ENCODE measurements at regions not wholly inside any gene's neighbourhood (a gene's known extent, or its start where the extent isn't known, plus 50 kb on each side); places are given as distances from the start of the nearest gene placed in this dataset.

DNA sequence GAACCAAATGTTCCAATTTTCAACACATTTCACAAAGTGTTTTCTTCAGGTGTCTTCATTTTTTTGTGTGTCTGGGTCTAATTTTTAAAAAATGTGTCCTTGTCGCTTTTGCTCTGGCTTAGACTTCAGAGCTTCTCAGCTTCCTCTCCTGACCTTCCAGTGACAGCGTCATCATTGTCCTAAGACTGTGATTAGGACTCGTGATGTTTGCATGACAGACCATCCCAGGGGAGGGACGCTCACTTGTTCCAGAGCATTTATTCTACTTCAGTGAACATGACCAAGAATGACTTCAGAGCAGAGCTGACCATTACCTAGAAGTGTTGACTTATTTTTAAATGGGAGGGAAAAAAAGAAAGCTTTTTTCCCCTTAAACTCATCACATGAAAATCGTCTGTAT, 591.9 kb downstream of the IRS1 start:
- no peak for DNase-seq (ENCODE audit: low spot score)

DNA sequence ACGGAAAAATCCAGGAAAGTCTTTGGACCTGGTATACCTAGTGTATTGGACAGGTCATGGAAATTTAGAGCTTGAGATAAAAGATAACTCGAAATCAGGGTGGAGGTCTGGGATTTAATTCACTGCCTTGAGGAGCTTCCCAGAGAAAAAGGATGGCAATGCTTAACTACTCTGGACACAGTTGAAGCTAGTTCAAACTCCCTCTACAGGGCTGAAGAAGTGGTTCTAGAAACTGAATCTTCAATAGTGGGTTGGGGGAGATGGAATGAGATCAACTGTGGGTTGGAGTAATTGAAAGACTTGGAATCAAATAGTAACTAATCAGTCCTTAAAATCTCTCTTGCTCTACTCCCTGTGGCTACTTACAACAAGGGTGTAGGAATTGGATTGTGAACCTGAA, 600.1 kb downstream of the IRS1 start:
- DNase-seq (ENCODE audit: low spot score), result no peak

DNA sequence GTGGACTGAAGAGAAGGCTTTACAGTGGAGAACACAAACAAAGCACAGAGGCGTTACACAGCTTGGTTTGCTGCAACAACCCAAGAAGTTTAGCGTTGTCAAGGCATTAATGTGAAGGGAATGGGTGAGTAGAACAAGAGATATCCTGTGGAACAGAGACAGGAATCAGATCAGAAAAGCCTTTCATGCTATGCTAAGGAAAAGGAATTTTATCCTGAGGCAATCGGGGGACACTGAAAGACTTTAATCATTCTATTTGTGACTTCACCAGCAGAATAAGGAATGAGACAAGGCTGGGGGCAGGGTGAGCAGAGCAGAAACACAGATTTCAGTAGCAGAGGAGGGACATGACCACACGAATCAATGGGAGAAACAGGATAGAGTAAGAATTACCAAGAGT, 600.7 kb downstream of the IRS1 start:
- no peak for DNase-seq (ENCODE audit: low spot score)

DNA sequence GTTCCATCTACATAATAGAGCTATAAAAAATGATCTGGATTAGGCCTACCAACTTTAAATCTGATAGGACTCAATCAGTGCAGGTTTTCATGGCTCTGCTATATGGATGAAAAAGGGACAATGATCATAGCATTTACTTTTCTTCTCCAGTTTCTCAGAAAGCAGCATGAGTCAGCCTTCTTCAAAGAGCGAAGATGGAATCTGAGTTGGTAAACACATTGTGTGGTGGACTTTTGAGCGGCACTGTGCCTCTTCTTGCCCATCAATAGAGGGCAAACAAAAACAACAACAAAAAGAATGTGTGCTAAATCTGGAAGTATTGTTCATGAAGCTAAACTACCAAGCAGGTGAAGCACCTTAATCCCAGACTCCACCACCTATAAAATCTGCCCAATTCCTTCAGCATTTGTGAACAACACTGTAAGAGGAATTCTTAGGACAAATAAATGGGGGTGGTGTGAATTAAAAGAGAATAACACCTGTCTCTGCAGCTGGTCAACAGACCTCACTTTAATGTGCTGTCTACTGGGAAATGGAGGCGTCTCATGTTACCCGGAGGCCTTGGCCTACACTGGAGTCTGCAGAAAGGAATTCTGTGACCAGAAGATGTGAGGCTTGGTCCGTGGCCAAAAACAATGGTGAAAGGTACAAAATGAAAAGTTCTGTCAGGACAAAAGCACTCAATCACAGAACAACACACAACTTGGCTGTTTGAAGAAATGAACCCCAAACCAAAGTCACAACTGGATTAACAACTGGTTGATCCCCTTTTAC, 609.0 kb downstream of the IRS1 start:
- DNase-seq (ENCODE audit: low spot score), result no peak

DNA sequence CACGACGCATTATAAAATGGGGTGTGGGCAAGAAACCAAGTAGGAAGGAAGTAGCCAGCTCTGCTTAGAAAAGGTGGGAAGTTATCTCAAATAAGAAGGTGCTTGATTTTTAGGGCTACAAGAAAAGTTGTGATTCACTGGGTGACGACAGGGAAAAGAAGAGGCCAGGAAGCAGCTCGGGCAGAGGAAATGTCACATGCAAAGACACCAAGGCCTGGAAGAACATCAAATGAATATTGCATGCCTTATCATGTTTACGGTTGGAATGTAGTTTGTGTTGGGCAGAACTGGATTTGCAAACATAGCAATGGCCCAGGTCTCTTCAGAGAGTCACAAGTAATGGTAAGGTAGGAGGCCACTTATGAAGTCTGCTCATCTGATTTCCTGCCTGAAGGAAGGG, 610.6 kb downstream of the IRS1 start:
- DNase-seq (ENCODE audit: low spot score), result no peak

DNA sequence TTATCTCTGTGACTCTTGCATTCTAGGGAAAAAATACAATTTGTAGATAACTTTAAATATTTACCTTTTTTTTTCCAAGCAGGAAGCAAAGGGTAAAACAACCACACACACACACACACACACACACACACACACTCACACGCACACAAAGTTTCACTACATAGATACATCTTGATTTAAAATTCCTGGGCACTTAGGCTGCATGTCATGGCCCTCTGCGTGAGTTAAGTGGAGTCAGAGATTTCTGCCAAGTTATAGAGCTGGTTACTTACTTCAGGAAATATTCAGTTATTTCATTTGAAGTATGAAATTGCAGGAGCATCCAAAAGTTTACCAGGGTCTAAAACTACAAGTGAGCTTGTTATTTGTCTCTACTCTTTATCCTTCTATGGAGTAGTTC, 612.0 kb downstream of the IRS1 start:
- no peak for DNase-seq (ENCODE audit: low spot score)

DNA sequence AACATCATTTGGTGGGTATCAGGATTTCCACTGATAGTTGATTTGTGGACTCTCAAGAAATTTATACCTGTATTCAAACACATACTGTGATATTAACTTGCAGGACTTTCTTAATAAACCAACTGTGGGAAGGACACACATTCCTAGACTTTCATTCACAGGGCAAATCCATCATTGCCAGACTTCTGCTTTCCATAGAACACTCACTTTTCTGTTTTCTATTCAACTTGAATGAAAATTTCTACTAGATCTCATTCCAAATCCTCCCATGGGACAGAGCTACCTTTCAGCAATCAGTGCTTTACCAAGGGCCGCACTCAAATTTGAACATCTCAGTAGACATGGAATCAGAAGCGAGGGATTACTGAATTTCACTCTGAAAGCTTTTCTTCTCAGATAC, 612.5 kb downstream of the IRS1 start:
- no peak for DNase-seq (ENCODE audit: low spot score)

DNA sequence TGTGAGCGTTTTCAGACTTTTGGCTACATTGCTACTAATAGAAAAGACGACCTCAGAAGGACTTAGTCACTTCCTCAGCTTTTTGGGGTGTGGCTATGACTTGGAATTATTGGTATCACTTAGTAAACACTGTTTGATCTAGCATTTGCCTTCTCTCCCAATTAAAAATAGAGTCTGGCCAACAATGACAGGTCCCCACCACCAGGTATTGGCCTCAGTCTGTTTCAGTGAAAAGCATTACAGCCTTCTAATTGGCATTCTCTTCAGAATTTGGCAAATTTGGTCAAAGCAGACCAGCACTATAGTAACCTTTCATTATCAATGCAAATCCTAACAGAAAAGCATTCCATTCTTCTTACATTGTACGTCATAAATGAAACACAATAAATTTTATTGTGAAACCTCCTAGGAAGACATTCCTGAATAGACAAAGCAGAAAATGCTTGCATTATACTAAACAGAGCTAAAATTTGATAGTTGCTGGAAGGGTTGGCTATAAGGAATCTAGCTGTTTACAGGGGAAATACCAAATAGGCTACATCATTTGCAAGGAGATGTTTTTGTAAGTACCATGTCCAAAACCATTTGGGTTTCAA, 613.9 kb downstream of the IRS1 start:
- no peak for DNase-seq (ENCODE audit: low spot score)

DNA sequence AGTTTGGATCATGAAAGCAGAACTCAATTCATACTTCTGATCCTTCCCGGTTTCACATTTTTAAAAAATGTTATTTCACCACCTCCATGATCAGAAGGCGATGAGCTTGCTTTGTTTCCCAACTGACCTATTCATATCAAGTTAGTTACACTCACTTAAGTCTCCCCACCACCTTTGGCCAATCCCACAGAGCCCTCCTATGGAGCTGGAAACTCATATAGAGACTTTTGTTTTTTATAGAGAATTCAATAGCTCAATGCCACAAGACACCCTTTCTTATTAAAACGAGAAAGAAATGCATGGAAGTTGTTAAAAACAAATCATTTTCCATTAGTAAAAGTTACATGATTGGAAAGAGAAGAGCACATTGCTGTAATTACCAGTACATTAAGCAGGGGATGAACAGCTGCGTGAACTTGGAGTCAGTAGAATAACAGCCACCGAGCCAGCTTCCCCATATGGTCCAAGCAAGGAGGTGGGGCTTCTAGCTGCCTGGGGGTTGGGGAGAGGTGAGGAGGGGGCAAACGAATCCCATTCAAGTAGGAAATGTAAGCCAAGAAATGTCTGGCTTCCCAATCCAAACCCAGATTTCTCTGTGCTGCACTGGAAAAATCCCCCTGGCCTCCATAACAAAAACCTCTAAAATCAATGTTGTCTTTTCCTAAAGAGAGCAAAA, 614.5 kb downstream of the IRS1 start:
- DNase-seq (ENCODE audit: low spot score), result no peak

DNA sequence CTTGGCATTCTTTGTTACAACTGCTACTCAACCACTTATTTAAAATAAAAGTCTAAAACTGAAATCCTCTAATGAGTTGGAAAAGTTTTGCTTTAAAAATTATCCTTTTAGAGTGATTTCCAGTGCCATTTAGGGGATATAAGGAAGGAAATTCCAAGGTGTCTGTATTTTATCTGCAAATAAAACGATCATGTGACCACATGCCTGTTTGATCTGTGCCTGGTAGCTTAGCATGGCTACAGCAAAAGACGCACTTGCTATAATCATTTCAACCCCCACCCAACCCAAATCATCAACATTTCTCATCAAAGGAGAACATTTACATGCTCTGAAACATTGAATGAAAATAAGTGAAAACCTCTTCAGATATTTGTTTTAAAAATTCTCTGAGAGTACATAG, 615.1 kb downstream of the IRS1 start:
- no peak for DNase-seq (ENCODE audit: low spot score)

DNA sequence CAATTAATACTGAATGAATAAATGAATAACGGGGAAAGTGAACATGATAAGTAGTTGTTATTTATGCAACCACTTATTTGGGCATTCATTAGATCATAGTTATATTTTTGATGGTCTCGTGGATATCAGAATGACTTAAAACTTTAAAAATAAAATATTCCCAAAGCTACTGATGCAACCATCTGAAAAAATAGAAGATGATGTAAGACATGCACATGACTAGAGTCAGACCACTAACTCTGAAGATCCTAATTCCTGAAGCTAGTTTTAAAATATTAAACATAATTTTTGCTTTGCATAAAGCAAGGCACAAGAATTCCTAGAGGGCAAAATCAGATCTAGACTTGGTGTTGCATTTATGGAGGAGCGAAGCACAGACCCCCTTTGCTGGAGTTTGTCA, 616.1 kb downstream of the IRS1 start:
- no peak for DNase-seq (ENCODE audit: low spot score)

DNA sequence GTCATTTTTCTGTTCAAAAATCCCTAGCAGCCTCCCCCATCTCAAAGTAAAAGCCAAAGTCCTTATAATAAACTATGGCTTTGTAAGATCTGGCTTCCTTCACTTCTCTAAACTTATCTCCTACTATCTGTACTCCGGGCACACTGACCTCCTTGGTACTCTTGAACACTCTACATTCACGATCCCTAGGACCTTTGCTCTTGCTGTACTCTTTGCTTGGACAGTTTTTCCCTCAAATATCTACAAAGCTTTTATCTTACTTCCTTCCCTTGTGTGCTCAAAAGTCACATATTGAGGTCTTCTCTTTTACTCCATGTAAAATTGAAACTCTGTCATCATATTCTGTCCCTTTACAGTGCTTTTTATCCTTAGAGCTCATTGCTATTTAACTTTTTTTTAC, 616.6 kb downstream of the IRS1 start:
- DNase-seq (ENCODE audit: low spot score), result no peak

DNA sequence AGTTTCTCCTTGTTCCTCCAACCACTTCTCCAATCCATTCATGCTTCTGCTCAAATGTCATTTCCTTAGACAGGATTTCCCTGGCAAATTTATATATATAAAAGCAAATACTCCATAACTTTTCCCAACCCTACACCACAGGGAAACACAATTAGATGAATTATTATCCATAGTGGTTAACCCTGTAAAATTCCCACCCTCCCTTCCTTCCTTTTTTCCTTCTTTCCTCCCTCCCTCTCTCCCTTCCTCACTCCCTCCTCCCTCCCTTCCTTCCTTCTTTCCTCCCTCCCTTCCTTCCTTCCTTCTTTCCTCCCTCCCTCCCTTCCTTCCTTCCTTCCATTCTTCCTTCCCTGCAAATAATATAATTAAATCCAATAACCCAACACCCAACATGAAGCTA, 617.7 kb downstream of the IRS1 start:
- DNase-seq (ENCODE audit: low spot score), result no peak

DNA sequence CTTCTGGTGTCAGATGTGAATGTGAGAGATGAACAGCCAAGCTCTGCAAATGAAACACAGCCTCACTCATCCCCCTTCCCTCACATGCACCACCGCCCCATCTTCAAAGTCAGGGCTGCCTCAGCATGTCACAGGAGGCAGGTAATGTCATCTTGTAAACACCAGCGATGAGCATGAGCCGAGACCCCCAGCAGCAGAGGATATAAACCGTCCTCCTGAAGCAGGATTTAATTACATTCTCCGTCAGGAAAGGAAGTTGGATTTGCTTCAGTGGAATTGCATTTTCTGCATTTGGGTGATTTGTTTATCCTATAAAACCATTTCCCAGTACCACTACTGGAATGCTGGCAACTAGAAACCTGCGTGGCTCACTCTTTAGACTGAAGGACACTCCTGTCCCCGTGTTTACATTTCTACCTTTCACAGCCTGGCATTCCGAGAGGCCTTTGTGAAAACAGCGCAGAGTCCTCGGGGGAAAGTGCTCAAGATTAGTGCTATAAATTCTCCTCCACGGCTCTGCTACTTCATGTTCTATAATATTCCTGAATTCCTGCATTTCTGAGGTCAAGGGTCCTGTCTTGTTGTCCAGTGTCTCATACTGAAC, 619.2 kb downstream of the IRS1 start:
- no peak for DNase-seq (ENCODE audit: low spot score)

DNA sequence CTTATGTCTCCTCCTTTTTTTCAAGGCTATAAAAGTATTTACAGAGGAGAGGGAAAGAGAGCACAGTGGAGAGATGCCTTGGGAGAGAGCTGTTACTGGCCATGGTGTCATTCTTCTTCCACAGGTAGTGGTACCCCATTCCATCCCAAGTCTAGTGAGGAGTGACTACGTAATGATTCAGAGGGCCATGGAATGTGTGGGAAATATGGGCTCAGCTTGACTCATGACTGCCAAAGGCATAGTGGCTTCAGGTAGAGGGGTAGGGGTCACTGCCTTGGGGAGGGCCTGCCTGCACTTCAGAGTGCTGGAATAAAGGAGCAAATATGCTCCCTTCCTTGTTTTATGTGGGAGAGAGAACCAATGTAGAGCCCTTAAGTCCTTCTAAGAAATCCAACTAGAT, 620.6 kb downstream of the IRS1 start:
- no peak for DNase-seq (ENCODE audit: low spot score)

DNA sequence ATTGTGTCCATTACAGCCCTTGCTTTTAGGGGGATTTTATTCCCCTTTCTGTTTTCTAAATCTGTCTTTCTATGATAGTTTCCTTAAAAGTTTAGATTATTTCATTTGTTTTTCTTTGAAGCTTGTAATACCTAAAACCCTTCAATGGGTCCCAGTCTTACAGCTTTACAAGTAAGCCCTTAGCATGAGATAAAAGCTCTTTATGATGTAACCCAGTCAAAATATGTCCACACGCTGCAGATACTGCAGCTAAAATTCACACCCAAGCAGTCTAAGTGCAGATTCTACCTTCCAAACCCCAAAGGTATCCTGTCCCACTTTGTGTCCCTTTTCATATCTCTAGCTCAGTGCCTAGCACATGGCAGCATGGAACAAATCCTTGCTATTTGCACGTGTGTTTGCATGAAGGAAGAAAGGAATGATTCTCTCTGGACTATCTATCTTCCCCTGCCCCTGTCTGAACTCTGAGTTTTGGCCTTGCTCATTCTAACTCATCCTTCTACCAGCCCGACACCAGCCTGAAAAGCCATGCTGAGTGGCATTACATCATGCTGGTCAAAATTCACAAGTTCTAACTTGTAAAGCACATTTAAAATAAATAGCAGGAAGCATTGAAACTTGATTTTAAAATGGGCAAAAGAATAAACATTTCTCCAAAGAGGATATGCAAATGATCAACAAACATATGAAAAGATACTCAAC, 623.2 kb downstream of the IRS1 start:
- DNase-seq (ENCODE audit: low spot score), result no peak

DNA sequence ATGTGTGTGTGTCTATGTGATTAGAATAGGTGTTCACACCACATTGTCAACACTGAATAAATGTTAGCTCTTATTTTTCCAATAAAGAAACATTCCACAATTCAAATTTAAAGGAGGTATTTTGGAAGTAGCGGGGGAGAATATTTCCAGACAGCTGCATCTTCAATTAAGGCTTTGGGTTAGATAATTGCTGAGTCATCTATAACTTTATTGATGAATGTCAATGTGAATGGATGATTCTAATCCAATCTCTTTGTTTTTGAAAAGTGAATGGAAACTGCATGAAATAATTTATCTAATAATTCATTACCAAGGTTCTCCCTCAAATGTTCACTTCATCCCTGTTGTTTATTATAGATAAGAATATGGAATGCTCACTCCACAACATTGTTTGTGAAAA, 625.2 kb downstream of the IRS1 start:
- DNase-seq (ENCODE audit: low spot score), result no peak

DNA sequence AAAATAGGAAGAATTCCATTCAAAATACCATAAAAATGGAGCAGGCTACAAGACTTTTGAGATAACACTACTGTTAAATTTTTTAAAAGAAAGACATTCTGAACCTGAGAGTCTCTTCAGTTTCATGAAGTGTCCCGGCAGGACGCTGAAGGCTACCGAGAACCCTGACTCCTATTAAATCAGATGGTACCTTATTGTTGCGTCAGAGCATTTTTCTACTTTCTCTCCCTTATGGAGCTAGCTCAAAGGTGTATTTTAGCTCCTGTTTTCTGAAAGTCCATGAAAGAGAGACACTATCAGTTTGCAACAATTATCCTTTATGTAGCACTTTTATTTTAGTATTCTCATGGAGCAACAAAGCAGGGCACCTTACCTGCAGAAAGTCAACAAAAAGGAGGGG, 626.7 kb downstream of the IRS1 start:
- no peak for DNase-seq (ENCODE audit: low spot score)

DNA sequence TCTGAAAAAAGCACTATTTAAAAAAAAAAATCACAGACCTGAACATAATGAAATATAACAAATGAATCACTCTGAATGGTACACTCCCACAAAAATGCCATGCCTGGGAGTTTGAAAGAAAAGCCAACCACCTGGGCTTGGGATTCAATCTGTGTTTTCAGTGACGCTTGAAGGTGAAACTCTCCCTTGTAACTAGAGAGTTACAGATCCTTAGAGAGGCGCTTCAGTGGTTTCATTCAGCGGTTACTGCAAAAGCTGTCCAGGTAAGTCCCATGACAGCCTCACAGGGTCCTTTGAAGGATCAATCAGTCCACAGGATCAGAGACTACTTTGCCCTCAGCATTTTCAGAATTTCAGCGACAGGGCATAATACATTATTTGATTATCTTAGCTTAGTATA, 627.3 kb downstream of the IRS1 start:
- DNase-seq (ENCODE audit: low spot score), result no peak

DNA sequence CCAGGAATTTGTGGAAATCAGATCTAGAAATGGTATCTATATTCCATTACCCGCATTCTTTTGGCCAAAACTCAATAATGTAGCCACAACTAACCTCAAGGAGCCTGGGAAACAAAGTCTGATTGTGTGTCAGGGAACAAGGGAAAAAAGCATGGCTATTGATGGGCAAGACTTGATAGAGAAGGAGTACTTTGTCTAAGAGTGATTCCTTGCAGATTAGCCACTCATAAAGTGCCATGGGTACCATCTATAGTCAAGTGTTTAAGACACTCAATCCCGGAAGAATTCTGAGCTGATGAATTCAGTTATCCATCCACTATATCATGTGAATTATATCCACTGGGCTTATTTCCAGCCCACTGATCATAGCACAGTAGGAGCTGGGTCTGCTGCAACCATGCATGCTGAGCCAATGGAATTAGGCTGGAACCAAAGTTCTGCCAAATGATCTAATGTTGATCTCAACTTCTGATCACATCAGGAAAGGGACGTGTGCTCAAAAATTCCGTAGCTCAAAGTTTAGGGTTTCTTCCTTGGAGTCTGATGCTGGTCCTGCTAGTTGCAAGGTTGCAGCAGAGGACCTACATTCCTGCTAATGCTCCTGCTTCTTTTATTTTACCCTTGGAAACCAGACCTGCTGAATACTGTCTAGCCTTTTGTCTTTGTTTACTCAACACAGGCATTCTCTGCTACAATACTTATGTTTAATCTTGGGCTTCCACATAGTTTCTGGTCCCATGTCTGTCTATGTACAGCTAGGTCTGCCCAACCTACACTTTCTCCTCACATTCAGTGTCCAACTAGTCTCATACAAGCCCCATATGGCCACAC, 629.7 kb downstream of the IRS1 start:
- no peak for DNase-seq (ENCODE audit: low spot score)

DNA sequence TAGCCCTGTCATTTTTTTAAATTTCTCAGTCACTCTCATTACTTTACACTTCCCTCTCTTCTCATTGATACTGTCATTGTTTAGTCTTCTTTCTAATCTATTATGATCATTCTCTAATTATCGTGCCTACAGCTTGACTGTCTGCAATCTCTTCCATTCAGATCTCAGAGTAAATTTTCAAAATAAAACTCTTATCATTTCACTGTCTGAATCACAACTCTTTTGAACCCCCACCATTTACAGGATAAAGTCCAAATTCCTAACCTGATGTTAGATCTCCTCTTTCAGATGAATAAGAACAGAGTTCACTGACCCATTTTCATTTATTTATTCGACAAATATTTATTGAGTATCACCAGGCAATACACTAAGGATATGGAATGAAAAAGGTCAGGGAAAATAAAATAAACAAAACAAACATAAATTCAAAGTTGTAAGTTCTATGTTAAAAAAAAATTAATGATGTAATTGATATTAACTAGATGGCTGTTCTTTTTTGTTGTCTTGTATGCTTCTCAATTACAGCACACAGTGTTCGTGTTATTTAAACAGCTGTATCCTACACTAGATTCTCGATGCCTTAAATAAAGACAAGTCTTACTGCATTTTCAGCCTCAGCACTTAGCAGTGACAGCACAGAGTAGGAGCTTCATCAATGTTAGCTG, 631.0 kb downstream of the IRS1 start:
- no peak for DNase-seq (ENCODE audit: low spot score)

Measured in CD4-positive, alpha-beta T cell treated with Interleukin-6 at 100 ng/mL for 8 hours (primary cell).